ENCODE measurements at regions not wholly inside any gene's neighbourhood (a gene's known extent, or its start where the extent isn't known, plus 50 kb on each side); places are given as distances from the start of the nearest gene placed in this dataset.
"Not testable (repeated sequence)": the region's sequence is repeated elsewhere in the genome, so short reads cannot be mapped to it uniquely, and the experiment has no call there.

DNA sequence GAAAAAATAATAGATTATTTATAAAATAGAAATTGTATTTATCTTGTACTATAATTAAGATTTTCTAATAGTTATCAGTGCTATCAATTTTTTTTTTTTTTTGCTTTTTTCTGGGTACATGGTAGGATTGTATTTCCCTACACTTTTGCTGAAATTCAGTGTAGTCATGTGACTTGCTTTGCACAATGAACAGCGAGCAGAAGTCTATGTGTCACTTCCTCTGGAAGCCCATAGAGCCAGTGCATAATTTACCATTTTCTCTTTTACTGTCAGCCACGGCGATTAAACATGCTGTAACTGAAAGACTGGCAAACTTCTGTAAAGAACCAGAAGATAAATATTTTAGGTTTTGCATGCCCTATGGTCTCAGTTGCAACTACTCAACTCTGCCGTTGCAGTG is 80.8 kb upstream of the PPP1R12A start:
- ATAC-seq, result no peak
- TF ChIP-seq ISL1 (CRISPR knock-in tag; IDR thresholded peaks at IDR 0.05) (no peak), ZNF8 (CRISPR knock-in tag; IDR thresholded peaks at IDR 0.05) (no peak), ZNF565 (CRISPR knock-in tag; conservative IDR thresholded peaks at IDR 0.05; ENCODE audit: low read depth) (no peak)

DNA sequence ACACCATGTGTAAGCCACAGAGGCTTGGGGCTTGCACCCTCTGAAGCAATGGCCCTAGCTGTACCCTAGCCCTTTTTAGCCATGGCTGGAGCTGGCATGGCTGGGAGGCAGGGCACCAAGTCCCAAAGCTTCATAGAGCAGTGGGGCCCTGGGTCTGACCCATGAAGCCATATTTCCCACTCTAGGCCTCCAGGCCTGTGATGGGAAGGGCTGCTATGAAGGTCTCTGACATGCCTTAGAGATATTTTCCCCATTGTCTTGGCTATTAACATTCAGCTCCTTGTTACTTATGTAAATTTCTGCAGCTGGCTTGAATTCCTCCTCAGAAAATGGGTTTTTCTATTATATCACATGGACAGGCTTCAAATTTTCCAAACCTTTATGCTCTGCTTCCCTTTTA is 68.8 kb upstream of the PPP1R12A start:
- not testable (repeated sequence) for ATAC-seq

DNA sequence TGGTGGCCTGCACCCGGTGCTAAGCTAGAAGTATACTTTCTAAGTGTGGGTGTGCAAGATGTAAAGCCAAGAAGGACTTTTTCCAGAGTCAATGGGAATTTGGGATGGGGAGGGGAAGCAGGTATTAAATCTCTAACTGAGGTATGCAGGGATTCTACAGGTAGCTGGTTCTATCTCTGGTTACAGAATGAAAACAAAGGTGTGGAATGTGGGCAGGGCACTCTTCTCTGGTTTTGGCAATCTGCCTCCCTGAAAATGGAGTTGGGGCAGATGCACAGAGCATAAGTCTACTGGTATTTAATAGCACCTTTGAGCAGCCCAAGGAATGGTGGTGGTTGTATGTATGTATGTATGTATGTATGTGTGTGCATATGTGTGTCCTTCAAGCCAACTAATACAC is 66.7 kb upstream of the PPP1R12A start:
- no peak for ATAC-seq
- TF ChIP-seq, protein P1, sequence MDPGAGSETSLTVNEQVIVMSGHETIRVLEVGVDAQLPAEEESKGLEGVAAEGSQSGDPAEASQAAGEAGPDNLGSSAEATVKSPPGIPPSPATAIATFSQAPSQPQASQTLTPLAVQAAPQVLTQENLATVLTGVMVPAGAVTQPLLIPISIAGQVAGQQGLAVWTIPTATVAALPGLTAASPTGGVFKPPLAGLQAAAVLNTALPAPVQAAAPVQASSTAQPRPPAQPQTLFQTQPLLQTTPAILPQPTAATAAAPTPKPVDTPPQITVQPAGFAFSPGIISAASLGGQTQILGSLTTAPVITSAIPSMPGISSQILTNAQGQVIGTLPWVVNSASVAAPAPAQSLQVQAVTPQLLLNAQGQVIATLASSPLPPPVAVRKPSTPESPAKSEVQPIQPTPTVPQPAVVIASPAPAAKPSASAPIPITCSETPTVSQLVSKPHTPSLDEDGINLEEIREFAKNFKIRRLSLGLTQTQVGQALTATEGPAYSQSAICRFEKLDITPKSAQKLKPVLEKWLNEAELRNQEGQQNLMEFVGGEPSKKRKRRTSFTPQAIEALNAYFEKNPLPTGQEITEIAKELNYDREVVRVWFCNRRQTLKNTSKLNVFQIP (CRISPR knock-in tag; IDR thresholded peaks at IDR 0.05; ENCODE audit: borderline replicate concordance, low read depth), result no peak
- no peak for TF ChIP-seq SNAI2 (CRISPR knock-in tag; IDR thresholded peaks at IDR 0.05)
- TF ChIP-seq ISL1 (CRISPR knock-in tag; IDR thresholded peaks at IDR 0.05), result no peak

DNA sequence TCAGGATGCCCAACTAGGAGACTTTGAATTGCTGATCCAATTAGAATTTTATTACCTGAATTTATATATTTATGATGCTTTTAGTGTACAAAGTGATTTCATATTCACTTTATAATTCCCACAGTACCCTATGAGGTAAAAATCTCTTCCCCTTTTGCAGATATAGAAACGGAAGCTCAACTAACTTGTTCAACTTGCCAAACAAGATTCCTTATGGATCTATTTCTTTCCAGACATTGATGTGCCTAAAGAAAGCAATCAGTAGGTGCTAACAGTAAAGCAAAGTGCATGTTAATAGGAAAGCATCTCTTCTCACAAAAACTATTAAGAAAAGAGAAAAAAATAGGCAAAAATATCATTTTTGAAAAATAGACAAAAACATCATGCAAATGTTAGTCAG is 65.9 kb upstream of the PPP1R12A start:
- ATAC-seq, result no peak
- TF ChIP-seq SNAI2 (CRISPR knock-in tag; IDR thresholded peaks at IDR 0.05) (no peak), ZFP3 (CRISPR knock-in tag; IDR thresholded peaks at IDR 0.05) (no peak), BACH2 (CRISPR knock-in tag; IDR thresholded peaks at IDR 0.05; ENCODE audit: borderline replicate concordance) (no peak), ZC3H10 (CRISPR knock-in tag; IDR thresholded peaks at IDR 0.05) (no peak), ARNTL (CRISPR knock-in tag; IDR thresholded peaks at IDR 0.05; ENCODE audit: borderline replicate concordance, low read depth) (no peak), ZNF70 (CRISPR knock-in tag; IDR thresholded peaks at IDR 0.05) (no peak), ZNF8 (CRISPR knock-in tag; IDR thresholded peaks at IDR 0.05) (no peak)

DNA sequence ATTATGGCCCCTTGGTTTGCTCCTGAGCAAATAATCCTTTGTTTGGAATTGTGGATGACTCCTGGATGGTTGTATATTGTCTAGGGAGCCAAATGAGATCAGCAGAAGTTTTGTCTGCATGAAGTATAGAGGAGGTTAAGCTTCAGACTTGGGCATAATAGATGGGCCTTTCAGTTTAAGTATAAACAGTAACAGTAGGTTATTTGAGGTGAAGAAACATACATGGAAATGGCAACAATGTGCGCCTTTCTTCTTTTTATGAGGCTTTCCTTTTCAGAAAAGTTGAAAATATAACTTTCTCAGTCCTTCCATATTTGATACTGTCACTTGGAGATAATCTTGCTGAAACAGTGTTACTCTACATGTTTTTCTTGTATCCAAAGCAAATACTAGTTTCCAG is 63.7 kb upstream of the PPP1R12A start:
- no peak for ATAC-seq

DNA sequence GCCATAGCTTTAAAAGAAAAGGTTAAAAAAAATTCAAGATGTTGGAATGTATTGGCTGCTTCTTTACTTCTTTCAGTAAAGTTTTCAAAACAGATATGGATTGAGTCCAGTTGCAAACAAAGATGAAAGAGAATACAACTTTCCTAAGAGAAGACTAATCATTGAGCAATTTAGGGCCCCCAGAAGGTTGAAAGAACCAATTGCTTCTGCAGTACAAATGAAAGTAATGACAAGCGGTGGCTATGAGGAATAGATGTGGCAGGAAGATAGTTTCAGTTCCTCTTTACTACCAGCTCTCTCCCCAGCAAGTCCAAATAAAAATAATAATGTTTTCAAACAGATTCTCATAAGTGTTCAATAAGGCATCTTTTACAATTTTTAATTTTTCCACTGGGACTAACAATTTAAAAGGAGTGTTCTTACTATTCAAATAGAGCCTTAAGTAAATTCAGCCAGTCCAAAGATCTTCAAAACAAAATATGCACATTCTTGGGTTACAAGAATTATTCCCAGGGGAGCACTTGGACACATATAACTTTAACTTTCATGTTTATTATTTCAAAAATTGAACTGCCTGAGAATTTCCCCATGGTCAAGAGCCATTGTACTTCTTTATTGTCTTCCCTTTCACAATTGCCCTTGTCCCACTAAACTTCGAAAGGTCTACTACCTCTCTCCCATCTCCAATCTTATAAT is 62.3 kb upstream of the PPP1R12A start:
- TF ChIP-seq SNAI2 (CRISPR knock-in tag; IDR thresholded peaks at IDR 0.05) (no peak), ISL1 (CRISPR knock-in tag; IDR thresholded peaks at IDR 0.05) (no peak), ZC3H10 (CRISPR knock-in tag; IDR thresholded peaks at IDR 0.05) (no peak), TCF4 (CRISPR knock-in tag; IDR thresholded peaks at IDR 0.05; ENCODE audit: borderline replicate concordance) (no peak), RARB (CRISPR knock-in tag; IDR thresholded peaks at IDR 0.05) (no peak), TOX (CRISPR knock-in tag; IDR thresholded peaks at IDR 0.05; ENCODE audit: borderline replicate concordance) (no peak), ZFP30 (CRISPR knock-in tag; IDR thresholded peaks at IDR 0.05) (no peak), GLIS3 (CRISPR knock-in tag; IDR thresholded peaks at IDR 0.05) (no peak), ARNTL (CRISPR knock-in tag; IDR thresholded peaks at IDR 0.05; ENCODE audit: borderline replicate concordance, low read depth) (no peak)

More for the DNA sequence above, 63.7 kb upstream of the PPP1R12A start:
- TF ChIP-seq ZC3H10 (CRISPR knock-in tag; IDR thresholded peaks at IDR 0.05) (no peak), OSR1 (CRISPR knock-in tag; IDR thresholded peaks at IDR 0.05) (no peak), PPARA (CRISPR knock-in tag; IDR thresholded peaks at IDR 0.05; ENCODE audit: borderline replicate concordance) (no peak)

DNA sequence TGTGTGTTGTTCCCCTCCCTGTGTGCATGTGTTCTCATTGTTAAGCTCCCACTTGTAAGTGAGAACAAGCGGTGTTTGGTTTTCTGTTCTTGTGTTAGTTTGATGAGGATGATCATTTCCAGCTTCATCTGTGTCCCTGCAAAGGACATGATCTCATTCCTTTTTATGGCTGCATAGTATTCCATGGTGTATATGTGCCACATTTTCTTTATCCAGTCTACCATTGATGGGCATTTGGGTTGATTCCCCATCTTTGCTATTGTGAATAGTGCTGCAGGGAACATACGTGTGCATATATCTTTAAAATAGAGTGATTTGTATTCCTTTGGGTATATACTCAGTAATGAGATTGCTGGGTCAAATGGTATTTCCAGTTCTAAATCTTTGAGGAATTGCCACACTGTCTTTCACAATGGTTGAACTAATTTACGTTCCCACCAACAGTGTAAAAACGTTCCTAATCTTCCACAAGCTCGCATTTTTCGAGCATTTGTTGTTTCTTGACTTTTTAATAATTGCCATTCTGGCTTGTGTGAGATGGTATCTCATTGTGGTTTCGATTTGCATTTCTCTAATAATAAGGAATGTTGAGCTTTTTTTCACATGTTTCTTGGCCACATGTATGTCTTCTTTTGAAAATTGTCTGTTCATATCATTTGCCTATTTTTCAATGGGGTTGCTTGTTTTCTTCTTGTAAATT is 60.6 kb upstream of the PPP1R12A start:
- ATAC-seq, result not testable (repeated sequence)

More for the DNA sequence above, 62.3 kb upstream of the PPP1R12A start:
- no peak for ATAC-seq

DNA sequence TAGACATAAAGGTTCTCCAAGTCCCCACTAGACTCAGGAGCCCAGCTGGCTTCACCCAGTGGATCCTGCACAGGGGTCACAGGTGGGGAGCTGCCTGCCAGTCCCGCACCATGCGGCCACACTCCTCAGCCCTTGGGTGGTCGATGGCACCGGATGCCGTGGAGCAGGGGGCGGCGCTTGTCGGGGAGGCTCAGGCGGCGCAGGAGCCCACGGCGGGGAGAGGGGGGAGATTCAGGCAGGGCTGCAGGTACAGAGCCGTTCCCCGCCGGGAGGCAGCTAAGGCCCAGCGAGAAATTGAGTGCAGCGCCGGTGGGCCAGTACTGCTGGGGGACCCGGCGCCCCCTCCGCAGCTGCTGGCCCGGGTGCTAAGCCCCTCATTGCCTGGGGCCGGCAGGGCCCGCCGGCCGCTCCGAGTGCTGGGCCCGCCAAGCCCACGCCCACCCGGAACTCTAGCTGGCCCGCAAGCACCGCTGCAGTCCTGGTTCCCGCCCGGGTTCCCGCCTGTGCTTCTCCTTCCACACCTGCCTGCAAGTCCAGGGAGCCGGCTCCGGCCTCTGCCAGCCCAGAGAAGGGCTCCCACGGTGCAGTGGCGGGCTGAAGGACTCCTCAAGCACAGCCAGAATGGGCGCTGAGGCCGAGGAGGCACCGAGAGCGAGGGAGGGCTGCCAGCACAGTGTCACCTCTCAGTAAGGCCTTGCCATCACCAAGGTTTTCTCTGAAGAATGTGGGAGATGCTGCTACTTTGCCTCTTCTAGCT is 58.4 kb upstream of the PPP1R12A start:
- no peak for TF ChIP-seq ZNF565 (CRISPR knock-in tag; conservative IDR thresholded peaks at IDR 0.05; ENCODE audit: low read depth)
- no peak for ATAC-seq

DNA sequence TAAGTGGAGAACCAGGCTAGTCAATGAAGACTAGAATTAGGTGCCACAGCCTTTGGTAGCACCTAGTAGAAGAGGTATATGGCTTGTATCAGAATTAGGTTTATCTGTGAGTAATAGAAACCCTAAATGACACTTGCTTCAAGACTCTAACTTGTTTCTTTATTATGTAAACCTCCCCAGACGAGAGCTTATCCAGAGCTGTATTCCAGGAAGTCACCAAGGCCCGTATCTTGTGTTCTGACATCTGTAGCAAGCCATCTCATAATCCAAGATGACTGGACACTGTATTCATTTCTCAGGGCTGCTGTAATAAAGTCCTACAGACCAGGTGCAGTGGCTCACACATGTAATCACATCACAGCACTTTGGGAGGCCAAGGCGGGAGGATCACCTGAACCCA is 56.7 kb upstream of the PPP1R12A start:
- no peak for ATAC-seq
- TF ChIP-seq BACH2 (CRISPR knock-in tag; IDR thresholded peaks at IDR 0.05; ENCODE audit: borderline replicate concordance) (no peak), GLIS3 (CRISPR knock-in tag; IDR thresholded peaks at IDR 0.05) (no peak), ZC3H10 (CRISPR knock-in tag; IDR thresholded peaks at IDR 0.05) (no peak), PPARA (CRISPR knock-in tag; IDR thresholded peaks at IDR 0.05; ENCODE audit: borderline replicate concordance) (no peak), RARB (CRISPR knock-in tag; IDR thresholded peaks at IDR 0.05) (no peak)
- TF ChIP-seq, protein P2, sequence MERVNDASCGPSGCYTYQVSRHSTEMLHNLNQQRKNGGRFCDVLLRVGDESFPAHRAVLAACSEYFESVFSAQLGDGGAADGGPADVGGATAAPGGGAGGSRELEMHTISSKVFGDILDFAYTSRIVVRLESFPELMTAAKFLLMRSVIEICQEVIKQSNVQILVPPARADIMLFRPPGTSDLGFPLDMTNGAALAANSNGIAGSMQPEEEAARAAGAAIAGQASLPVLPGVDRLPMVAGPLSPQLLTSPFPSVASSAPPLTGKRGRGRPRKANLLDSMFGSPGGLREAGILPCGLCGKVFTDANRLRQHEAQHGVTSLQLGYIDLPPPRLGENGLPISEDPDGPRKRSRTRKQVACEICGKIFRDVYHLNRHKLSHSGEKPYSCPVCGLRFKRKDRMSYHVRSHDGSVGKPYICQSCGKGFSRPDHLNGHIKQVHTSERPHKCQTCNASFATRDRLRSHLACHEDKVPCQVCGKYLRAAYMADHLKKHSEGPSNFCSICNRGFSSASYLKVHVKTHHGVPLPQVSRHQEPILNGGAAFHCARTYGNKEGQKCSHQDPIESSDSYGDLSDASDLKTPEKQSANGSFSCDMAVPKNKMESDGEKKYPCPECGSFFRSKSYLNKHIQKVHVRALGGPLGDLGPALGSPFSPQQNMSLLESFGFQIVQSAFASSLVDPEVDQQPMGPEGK (CRISPR knock-in tag; IDR thresholded peaks at IDR 0.05; ENCODE audit: borderline replicate concordance), result no peak

DNA sequence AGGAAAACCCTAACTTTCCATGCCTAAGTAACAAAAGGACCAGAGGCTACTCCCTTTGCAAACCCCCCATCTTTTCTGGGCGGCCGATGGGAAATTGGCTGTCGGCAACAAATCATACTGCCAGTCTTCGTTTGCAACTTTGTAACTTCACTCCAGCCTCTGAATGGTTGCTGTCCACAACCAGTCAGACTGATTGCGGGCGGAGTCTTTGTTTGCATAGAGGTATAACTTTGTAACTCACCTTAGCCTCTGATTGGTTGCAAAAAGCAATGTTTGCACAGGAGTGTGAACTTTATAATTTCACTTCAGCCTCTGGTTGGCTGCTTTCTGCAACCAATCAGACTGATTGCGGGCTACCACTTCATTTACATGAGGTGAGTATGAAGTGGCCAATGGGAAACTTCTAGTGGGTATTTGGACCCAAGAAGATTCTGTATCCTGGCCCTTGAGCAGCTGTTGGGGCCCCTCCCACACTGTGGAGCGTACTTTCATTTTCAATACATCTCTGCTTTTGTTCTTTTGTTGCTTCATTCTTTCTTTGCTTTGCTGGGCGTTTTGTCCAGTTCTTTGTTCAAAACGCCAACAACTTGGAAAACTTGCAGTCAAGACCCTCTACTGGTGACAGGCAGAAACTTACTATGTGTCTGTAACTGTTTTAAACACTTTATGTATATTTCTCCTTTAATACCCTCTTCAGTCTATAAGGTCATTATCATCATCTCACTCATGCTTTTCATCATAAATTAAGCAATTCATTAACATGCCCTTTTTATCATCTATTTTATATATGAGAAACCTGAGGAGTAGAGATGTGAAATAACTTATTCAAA is 55.8 kb upstream of the PPP1R12A start:
- not testable (repeated sequence) for ATAC-seq

Measured in SK-N-SH treated with all-trans-retinoic acid at 6 μM for 48 hours (cell line).